Cardiac muscle cell (in vitro differentiated cells and primary cell): ENCODE measurements at regions not wholly inside any gene's neighbourhood (a gene's known extent, or its start where the extent isn't known, plus 50 kb on each side); places are given as distances from the start of the nearest gene placed in this dataset.
"Not testable (repeated sequence)": the region's sequence is repeated elsewhere in the genome, so short reads cannot be mapped to it uniquely, and the experiment has no call there.

Source experiments
- DNase-seq, 2 donors: peaks; one replicate each; pipeline versions ENCODE4 v3.0.0 to v3.0.0-alpha.2; 2010 to 2017; ENCODE audit warnings: low read depth in 1 of 2, low spot score in 1 of 2
- H3K27ac ChIP-seq: fragments of 200-600 bp; sonication (generic); 2 replicates; pipeline ENCODE4 v1.5.1; 2016
- H3K27me3 ChIP-seq: fragments of 200-600 bp; sonication (generic); 2 replicates; pipeline ENCODE4 v1.6.0; 2016; ENCODE audit warnings: control low read depth
- H3K36me3 ChIP-seq: fragments of 200-600 bp; sonication (generic); 2 replicates; pipeline ENCODE4 v1.5.1; 2016; ENCODE audit warnings: control low read depth
- H3K4me1 ChIP-seq: fragments of 200-600 bp; sonication (generic); 2 replicates; pipeline ENCODE4 v1.8.1; 2017; ENCODE audit warnings: low read depth, mild to moderate bottlenecking, mixed run types
- H3K4me3 ChIP-seq: fragments of 200-600 bp; sonication (generic); 2 replicates; pipeline ENCODE4 v1.5.1; 2016; ENCODE audit warnings: mild to moderate bottlenecking
- H3K9me3 ChIP-seq: fragments of 200-600 bp; sonication (generic); 2 replicates; pipeline ENCODE4 v1.5.1; 2017; ENCODE audit warnings: low read depth, mild to moderate bottlenecking, control low read depth
- CTCF ChIP-seq: IDR thresholded peaks from 2 replicates; pipeline ENCODE4 v1.5.1; 2012; ENCODE audit warnings: low read depth, mild to moderate bottlenecking, low read length

- H3K27me3 ChIP-seq, result no peaks in the 10 kb centered on the region
- no peaks in the 10 kb centered on the region for H3K36me3 ChIP-seq
- H3K27ac ChIP-seq, result no peak overlapping the region
Measured at GRCh38 chr14:104230946-104231345, 92.6 kb downstream of the KIF26A start.

GRCh38 chr14:104232070-104232484 is 93.7 kb downstream of the KIF26A start:
- H3K36me3 ChIP-seq, result no peaks in the 10 kb centered on the region
- TF ChIP-seq CTCF, result no peak
- no peak overlapping the region for H3K27ac ChIP-seq
- no peak overlapping the region for H3K4me3 ChIP-seq
- no peak for DNase-seq
- H3K27me3 ChIP-seq, result no peaks in the 10 kb centered on the region
- no peaks in the 10 kb centered on the region for H3K9me3 ChIP-seq
- no peaks in the 10 kb centered on the region for H3K4me1 ChIP-seq

More at GRCh38 chr14:104230946-104231345, 92.6 kb downstream of the KIF26A start:
- no peak for DNase-seq
- TF ChIP-seq CTCF, result no peak
- H3K4me1 ChIP-seq, result no peaks in the 10 kb centered on the region
- no peak overlapping the region for H3K4me3 ChIP-seq
- no peaks in the 10 kb centered on the region for H3K9me3 ChIP-seq

GRCh38 chr14:104234007-104234786 is 95.8 kb downstream of the KIF26A start:
- not testable (repeated sequence) for DNase-seq, H3K4me3 ChIP-seq, H3K9me3 ChIP-seq, H3K27me3 ChIP-seq, H3K27ac ChIP-seq, H3K4me1 ChIP-seq, H3K36me3 ChIP-seq

- Histone ChIP-seq H3K27ac (no peak overlapping the region), H3K4me3 (no peak overlapping the region), H3K4me1 (no peaks in the 10 kb centered on the region), H3K36me3 (no peaks in the 10 kb centered on the region), H3K9me3 (no peaks in the 10 kb centered on the region), H3K27me3 (no peaks in the 10 kb centered on the region)
- no peak for DNase-seq
- no peak for TF ChIP-seq CTCF
Measured at GRCh38 chr14:104235686-104236085, 97.3 kb downstream of the KIF26A start.

- no peak for DNase-seq
- TF ChIP-seq CTCF, result no peak
Measured at GRCh38 chr14:104237651-104238423, 99.5 kb downstream of the KIF26A start.

More at GRCh38 chr14:104237651-104238423, 99.5 kb downstream of the KIF26A start:
- Histone ChIP-seq H3K36me3 (no peaks in the 10 kb centered on the region), H3K4me3 (no peak overlapping the region), H3K27ac (no peak overlapping the region), H3K27me3 (no peaks in the 10 kb centered on the region), H3K9me3 (no peaks in the 10 kb centered on the region), H3K4me1 (no peaks in the 10 kb centered on the region)
